HEK293T (cell line): ENCODE measurements at regions not wholly inside any gene's neighbourhood (a gene's known extent, or its start where the extent isn't known, plus 50 kb on each side); places are given as distances from the start of the nearest gene placed in this dataset.

Source experiments
- ARNT ChIP-seq: fragments of 450-650 bp; IDR thresholded peaks from 2 replicates; pipeline ENCODE4 v1.6.1; 2017; ENCODE audit warnings: mild to moderate bottlenecking
- BHLHE40 ChIP-seq: fragments of 450-650 bp; IDR thresholded peaks from 2 replicates; pipeline ENCODE4 v1.6.1; 2016; ENCODE audit warnings: mild to moderate bottlenecking, moderate library complexity, borderline replicate concordance
- ELF4 ChIP-seq: fragments of 450-650 bp; IDR thresholded peaks from 2 replicates; pipeline ENCODE4 v1.6.1; 2017; ENCODE audit warnings: antibody characterized with exemption
- FOXA1 ChIP-seq: fragments of 450-650 bp; IDR thresholded peaks from 2 replicates; pipeline ENCODE4 v1.6.1; 2016; ENCODE audit warnings: mild to moderate bottlenecking
- FOXK2 ChIP-seq: fragments of 450-650 bp; IDR thresholded peaks from 2 replicates; pipeline ENCODE4 v1.6.1; 2016; ENCODE audit warnings: mild to moderate bottlenecking
- FOXM1 ChIP-seq: fragments of 450-650 bp; IDR thresholded peaks from 2 replicates; pipeline ENCODE4 v1.6.1; 2017; ENCODE audit warnings: mild to moderate bottlenecking, borderline replicate concordance
- HDGF ChIP-seq: fragments of 450-650 bp; IDR thresholded peaks from 2 replicates; pipeline ENCODE4 v1.6.1; 2017; ENCODE audit warnings: antibody characterized with exemption, borderline replicate concordance
- L3MBTL2 ChIP-seq: fragments of 450-650 bp; conservative IDR thresholded peaks from 2 replicates; pipeline ENCODE4 v1.6.1; 2016; ENCODE audit warnings: mild to moderate bottlenecking
- LEF1 ChIP-seq: fragments of 450-650 bp; IDR thresholded peaks from 2 replicates; pipeline ENCODE4 v1.6.1; 2017; ENCODE audit warnings: mild to moderate bottlenecking, borderline replicate concordance
- NFRKB ChIP-seq: fragments of 450-650 bp; IDR thresholded peaks from 2 replicates; pipeline ENCODE4 v1.6.1; 2016; ENCODE audit warnings: mild to moderate bottlenecking, moderate library complexity
- SP1 ChIP-seq: fragments of 450-650 bp; IDR thresholded peaks from 2 replicates; pipeline ENCODE4 v1.6.1; 2017
- SUZ12 ChIP-seq: fragments of 450-650 bp; IDR thresholded peaks from 2 replicates; pipeline ENCODE4 v1.6.1; 2016; ENCODE audit warnings: mild to moderate bottlenecking
- ZNF384 ChIP-seq: fragments of 450-650 bp; IDR thresholded peaks from 2 replicates; pipeline ENCODE4 v1.6.1; 2016
- TF ChIP-seq, protein P1 (sequence below): fragments of 450-650 bp; IDR thresholded peaks from 2 replicates; pipeline ENCODE4 v1.6.1; 2016

DNA sequence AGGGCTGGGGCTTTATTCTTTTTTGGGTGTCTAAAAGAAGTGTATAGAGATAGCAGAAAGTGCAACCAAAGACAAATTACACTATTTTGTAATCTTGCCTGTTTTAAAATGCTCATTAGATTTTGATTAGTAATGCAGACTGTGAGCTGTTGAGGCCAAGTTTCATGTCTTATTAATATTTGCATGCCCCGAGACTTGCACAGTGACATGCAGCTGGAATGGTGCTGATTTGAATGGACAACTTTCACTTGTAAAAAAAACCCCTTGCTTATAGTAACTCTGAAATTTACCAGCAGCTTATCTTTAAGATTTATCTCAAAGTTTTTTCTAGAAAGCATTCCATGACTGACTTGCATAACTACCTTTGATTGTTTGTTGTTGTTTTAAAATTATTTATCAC, 835.1 kb upstream of the IGFBP7 start:
- TF ChIP-seq SP1 (no peak), FOXM1 (no peak), BHLHE40 (no peak), FOXA1 (no peak), ELF4 (no peak), HDGF (no peak), NFRKB (no peak), LEF1 (no peak), ZNF384 (no peak), SUZ12 (no peak), ARNT (no peak), L3MBTL2 (no peak), FOXK2 (no peak)
- TF ChIP-seq, protein P1, sequence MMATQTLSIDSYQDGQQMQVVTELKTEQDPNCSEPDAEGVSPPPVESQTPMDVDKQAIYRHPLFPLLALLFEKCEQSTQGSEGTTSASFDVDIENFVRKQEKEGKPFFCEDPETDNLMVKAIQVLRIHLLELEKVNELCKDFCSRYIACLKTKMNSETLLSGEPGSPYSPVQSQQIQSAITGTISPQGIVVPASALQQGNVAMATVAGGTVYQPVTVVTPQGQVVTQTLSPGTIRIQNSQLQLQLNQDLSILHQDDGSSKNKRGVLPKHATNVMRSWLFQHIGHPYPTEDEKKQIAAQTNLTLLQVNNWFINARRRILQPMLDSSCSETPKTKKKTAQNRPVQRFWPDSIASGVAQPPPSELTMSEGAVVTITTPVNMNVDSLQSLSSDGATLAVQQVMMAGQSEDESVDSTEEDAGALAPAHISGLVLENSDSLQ, result no peak
